Putamen (tissue), 1 donor: ENCODE measurements at regions not wholly inside any gene's neighbourhood (a gene's known extent, or its start where the extent isn't known, plus 50 kb on each side); places are given as distances from the start of the nearest gene placed in this dataset.

ENCODE experiments used
- DNase-seq: peaks from one replicate; pipeline ENCODE4 v3.0.0-alpha.2; 2016; ENCODE audit warnings: low spot score

DNA sequence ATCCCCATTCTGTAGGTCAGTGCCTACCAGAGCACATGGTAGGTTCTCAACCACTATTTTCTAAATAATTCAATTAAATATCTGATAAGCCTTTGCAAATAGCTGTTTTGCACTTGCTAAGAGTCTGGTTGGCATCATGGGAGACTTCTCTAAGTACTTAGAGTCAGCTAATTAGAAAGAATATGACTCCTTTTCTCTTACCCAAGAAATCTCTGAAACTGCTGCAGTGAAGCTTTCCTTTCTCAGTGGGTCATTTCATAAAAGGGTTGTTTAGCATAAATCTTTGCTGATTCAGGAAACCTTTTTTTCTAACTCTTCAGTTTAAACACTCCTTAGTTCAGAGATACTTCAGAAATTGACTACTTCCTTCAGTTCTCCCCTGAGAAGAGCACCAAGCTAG lies 438.9 kb downstream of the ADRA2A start:
- DNase-seq, result no peak

DNA sequence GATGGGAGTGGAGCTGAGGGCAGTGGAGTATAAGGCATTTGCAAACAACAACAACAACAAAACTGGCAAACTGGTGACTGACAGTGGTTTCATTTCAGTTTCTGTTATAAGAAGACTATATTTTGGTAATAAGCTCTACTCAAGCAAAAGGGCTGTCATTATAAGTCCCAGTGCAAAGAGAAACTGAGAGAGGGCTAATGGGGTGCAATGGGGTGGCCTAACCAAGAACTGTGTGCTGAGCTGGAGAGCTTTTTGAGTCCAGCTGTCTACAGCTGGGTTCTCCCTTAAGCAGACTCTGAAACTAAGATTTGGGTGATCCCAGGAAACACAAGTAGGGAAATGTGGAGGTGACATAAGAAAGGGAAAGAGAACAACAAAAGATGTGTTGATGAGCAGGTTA lies 439.3 kb downstream of the ADRA2A start:
- no peak for DNase-seq

DNA sequence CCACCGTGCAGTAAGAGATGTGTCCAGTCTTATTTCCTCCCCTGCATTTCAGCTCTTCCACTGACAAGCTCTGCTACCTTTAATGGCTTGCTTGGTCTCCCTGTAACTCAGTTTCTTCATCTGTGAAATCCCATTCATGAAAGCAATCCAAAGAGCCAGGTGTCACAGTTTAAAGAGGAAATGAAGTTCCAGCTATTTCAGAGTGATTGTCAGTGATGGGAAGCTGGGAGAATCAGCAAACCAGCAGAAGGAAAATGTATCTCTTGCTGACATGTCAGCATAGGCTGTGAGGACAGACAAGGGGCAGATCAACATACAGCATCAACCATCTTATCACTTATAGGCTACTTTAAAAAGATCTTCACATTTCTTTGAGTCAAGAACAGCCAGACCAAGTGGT lies 445.3 kb downstream of the ADRA2A start:
- DNase-seq, result no peak

DNA sequence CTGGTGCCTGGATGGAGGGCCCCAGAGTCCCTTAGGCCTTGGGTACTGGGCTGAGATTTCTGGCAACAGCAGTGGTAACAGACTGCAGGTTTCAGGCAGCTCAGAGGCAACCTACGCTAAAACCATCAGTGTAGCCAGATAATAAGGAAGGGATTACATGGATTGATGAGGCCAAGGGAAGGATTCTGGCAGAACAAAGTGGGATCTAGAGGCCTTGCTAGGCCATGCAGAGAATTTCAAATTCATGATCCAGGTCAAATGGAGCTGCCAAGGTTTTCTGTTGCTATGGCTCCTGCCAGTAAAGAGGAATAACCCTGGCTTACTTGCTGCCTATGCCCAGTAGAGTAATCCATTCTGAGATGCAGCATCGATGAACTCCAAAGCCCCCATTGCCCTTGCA lies 445.7 kb downstream of the ADRA2A start:
- DNase-seq, result no peak

DNA sequence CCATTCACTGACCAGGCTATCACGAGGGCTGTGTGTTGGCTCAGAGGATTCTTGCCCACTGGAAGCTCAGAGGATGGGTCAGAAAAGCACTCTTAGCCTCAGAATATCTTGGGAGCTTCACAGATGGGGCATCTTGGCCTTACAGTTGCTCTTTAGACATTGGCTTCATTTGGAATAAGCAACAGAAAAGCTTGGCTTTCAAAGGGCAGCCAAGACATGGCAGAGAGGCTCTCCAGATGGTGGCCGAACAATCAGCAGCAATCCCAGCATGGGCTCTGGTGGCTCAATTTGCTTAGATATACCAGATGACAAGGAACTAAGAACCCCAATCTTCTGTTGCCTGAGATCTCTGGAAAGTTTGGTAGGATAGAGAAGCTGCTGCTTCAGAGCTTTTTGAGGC lies 446.2 kb downstream of the ADRA2A start:
- no peak for DNase-seq

DNA sequence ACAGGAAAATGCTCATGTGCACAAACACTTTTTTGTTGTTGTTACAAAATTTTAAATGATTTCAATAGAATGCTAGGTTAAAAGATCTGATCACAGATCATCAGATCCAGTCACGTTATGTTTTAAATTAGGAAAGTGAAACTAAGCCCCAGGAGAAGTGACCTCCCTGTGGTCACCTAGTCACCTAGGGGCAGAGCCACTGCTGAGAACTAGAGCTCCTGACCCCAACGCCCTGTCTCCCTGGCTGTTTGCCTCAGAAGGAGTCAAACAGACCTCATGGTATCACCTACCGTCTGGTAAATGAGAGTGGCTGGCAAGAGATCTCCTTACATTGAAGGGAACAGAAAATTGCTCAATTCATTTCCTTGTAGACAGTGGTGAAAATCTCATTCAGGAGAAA lies 447.3 kb downstream of the ADRA2A start:
- no peak for DNase-seq

DNA sequence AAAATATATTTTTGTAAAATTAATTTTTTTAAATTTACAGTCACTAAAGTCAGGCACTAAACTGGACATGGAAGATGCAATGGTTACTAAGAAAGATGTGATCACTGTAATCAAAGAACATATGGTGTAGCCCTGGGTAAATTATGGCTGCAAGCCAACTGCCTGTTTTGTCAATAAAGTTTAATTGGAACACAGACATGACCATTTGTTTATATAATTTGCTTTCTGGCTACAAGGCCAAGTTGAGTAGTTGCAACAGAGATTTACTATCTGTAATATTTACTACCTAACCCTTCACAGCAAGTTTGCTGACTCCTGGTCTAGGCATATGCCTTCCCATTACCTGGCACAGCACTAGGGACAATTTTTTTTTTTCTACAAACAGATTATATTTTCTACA lies 448.9 kb downstream of the ADRA2A start:
- no peak for DNase-seq

DNA sequence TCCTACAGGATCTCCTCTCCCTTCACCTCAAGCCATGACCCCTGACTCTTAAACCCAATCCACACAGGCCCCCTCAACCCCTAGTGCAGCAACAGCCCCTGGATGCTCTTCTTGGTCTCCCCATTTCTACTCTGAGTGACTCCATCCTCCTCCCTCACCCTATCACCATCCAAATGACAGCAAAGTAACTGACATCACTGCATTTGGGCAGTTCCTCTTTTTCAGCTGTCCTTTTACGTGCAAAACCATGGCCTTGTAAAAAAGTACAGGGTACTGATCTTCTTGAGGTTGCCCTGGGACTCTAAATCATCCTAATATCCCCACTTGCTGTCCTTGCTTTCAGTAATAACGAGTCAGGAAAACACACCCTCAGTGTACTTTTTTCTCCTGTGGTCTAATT lies 454.9 kb downstream of the ADRA2A start:
- DNase-seq, result no peak

DNA sequence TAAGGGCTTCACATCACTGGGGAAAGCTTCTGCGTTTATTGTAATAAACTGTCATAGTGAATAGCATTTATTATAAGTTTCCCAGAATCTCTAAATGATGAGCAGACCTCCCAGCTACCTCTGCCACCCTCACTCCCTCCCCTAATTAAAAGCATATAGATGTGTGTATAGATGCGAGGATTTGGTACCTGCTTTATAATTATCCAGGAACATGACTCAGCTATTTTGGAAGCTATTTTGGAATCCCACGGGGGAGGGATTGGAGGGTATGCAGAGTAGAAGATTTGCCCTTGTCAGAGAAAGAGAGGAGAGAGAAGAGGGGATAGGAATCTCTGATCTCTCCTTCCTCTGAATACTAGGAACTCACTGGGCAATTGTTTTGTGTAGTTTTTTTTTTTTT lies 455.3 kb downstream of the ADRA2A start:
- DNase-seq, result no peak

DNA sequence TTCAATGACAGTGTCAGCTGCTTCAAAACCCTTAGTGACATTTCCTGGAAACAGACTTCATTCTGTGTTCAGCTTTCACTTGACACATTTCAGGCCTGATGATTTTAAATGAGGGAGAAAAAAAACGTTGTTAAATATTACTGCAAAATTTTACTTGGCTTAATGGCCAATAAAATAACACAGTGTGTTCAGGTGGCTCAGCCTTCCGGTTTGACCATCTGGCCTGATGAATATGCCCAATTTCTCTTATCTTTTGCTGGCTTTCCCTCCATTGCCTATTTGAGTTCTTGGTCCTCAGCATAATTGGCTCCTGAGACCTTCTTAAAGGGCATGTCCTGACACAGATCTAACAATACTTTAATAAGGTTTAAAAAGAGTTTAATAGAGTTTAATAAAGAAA lies 462.4 kb downstream of the ADRA2A start:
- no peak for DNase-seq

DNA sequence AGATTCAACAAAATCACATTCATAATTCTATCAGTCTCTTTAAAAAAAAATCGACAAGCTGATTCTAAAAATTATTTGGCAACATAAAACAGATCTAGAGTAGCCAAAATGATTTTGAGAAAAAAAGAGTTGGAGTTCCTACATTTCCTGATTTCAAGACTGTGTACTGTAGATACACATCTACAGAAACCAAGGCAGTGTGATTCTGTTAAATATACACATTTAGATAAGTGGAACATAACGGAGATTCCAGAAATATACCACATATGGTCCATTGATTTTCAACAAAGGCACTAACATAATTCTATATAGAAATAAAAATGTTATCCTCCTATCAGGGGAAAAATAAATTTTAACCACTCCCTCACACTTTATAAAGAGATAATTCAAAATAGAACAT lies 467.0 kb downstream of the ADRA2A start:
- DNase-seq, result no peak

DNA sequence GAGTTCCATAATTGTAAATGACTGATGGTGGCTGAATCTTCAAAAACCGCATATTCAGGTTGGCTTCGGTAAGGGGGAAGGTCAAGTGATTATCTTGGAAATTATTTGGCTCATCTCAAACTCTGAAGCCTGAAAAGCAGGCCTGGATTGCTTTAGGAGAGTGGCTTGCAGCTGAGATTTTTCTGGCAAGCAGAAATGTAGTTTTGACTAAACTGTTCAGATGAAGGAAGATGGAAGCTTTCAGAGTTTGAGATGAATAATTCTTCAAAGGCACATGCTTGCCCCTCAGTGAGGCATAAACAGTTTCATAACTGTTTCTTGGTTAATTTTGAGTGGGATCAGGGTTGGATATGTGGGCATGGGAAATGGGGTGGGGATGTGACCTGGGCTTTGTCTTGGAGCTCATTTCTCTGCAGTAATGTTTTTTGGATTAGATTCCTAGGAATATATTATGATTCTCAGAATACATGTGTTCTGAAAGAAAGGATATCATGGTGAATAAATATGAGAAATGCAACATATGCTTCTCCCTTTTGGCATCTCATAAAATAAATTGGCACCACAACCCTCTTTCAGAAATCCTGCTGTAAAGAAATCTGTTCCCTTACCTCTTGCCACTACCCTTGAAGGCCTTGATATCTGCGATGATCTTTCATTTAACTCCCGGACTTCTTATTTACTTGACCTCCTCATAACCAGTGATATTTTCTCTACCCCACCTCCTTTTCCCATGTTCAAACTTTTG lies 469.2 kb downstream of the ADRA2A start:
- no peak for DNase-seq

DNA sequence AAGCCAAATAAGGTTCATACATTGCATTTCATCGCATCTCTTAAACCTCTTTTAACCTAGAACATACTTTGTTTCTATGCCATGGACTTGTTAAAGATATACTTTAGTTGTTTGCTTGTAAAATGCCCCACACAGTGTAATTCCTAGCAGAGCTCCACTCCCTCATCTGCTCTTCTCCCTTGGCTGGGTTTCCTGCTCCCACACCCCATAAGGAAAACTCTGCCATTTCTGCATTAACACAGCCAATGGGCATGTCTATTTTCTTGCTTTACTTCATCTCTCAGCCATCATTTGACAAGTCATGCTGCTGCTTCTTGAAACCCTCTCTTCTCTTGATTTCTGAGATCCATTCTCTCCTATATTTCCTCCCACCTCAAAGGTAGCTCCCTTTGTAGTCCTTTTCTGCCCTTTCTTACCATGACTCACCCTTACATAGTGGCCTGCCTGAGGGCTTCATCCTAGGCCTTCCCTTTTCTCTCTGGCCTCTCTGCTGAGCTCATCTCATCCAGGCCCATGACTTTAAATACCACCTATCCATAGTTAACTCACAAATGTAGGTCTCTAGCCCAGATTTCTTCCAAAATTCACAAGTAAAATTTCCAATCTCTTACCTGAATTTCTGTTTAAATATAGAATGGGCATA lies 471.4 kb downstream of the ADRA2A start:
- no peak for DNase-seq

DNA sequence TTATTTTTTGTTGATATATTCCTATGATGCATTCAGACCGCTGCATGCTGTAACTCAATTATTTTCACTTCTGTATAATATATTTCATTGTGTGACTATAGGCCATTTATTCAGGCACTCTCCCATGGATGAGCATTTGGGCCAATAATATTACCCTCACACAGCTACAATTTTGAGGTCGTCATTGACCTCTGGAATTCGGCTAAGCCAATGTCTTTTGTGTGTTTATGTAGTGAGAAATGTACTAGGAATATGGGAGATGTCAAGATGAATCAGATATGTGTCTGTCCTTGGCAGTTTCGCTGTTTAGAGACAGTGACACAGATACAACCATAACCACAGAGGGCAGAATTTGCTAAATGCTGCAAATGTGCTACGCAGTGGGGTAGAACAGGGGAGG lies 474.2 kb downstream of the ADRA2A start:
- DNase-seq, result no peak

DNA sequence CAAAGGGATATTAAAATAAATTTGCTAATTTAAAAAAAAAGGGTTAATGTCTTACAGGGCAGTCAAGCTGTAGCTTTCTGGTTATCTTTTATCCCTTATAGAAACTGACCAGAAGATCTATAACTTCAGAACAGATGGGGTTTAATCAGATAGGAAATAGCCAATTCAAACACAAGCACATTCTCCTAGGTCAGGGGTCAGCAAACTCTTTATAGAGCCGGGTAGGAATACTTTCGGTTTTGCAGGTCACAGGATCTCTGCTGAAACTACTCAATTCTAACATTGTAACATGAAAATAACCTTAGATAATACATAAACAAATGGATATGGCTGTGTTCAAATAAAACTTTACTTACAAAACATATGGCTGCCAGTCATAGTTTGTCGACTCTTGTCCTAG lies 479.8 kb downstream of the ADRA2A start:
- DNase-seq, result no peak

DNA sequence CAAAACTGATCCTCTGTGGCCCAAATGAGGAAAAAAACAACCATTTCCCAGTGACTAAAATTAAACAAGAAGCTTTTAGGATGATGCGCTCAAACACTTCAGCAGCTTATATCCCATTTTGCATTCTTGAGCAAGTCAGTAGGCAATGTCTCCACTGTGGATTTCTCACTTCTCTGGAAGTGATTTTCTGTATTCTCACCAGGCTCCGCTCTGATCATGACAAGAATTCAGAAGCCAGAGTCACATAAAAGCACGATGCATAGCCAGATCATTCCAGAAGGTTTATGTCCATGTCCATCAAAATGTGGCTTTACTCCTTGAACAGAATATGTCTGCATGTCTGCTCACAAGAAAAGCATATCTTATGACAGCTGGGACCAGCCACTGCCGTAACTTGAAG lies 481.4 kb downstream of the ADRA2A start:
- DNase-seq, result no peak

DNA sequence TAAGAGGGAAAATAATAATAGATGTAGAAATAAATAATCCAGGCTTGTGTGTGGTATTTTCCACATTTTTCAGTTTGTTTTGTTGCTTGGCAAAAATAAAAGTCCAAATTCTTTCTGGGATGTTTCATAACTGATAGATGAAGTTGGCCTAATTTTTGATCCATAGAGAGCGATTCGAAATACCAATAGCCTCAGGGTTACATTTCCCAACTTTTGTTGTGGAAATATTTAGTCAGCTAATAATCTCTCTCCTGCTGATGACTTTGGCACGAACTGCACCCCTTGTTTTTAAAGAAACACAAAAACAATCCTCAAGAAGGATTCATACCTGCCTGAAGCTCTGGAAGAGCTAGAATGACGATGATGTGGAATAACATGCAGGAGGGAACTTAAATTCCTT lies 483.2 kb downstream of the ADRA2A start:
- no peak for DNase-seq

DNA sequence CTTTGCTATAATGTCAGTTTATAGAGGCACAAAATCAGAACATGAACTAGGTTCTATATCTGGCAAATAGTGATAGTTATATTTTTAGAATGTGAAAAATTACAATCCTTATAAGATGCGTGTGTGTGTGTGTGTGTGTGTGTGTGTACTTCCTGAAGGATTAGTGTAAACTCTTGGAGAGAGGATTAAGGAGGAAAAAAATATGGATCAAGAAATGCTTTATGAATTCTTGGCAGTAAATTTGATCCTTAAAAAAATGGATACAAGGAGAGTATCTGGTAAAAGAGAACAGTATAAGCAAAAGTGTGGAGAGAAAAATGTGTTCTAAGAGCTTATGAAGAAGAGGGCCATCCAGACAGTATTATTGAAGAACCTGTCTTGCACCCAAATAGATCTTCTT lies 484.3 kb downstream of the ADRA2A start:
- no peak for DNase-seq

DNA sequence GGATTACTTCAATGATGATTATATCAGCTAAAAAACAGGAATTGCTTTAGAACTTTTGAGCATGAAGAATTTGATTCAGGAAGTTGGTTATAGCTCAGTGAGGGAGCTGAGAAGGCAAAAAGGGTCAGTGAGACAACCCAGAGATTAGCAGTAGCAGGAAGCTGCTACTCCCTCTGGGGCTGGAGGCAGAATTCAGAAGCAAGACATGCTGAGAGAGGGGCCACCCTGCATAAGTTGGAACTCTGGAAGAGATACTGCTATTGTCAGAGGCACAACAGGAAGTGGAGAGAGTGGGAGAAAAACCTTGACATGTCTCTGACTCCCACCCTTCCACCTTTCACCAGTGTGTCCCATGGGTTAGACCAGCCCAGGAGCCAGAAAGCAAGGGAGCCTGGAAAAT lies 488.7 kb downstream of the ADRA2A start:
- no peak for DNase-seq

DNA sequence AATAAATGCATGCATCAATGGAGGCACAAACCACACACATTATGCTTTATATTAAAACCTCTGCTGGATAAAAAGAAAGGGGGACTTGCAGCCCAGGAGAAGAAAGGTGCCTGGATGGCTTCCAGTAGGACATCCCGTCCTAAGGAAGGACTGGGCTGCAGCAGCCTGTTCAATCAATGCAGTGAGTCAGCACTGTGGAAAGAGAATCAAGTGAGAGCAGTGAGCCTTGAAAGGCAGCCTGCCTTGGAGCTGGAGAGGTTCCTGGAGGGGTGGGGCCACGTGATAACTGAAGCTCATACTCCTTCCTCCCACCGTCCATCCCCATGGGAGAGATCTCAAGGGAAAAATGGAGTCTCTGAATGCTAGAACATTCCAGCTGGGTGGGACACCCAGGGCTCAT lies 501.2 kb downstream of the ADRA2A start:
- DNase-seq, result no peak

DNA sequence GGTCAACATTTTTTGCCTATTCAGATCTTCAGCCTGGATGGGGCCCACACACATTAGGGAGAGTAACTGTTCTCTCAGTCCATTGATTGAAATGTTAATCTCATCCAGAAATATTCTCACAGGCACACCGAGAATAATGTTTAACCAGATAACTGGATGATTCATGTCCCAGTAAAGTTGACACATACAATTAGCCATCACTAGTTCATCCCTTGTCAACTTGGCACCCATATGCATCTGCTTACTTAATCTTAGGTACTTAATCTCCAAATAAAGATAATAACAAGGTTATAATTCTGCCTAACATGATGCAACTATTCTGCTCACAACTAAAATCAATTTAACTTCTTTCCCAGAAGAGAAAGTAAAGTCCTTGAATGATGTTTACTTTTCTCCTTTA lies 502.6 kb downstream of the ADRA2A start:
- DNase-seq, result no peak

DNA sequence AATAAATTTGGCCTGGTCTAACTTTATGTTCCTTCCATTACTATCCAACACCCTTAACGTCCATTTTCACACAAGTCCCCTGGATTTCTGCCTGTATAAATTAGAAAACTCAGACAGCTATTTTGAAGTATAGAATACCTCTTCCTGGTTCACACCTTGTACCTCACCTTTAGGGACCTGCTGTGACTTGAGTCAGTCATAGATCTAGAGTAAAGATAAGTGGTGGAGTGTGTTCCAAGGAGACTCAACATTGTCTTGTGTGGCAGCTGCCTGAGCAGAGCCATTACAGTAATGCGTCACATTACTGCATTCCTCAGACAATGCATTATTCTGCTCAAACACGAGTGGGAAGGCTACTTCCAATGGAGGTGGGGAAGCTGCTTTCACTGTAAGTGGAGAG lies 513.9 kb downstream of the ADRA2A start:
- DNase-seq, result no peak

DNA sequence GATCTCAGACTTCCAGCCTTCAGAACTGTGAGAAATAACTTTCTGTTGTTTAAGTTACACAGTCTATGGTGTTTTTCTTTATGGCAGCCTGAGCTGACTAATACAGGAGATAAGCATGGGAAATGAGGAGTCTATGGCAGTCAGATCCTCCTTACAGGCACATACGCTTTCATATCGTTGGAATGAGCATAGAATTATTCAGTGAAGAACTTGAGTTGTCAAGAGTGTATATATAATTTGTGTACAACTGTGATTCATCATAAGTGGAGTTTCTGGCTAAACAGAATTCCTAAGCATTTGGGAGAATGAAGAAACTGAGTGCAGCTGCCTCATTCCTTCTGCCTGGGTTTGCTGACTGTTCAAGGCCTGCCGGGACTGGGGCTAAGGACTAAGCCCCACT lies 516.7 kb downstream of the ADRA2A start:
- DNase-seq, result no peak

DNA sequence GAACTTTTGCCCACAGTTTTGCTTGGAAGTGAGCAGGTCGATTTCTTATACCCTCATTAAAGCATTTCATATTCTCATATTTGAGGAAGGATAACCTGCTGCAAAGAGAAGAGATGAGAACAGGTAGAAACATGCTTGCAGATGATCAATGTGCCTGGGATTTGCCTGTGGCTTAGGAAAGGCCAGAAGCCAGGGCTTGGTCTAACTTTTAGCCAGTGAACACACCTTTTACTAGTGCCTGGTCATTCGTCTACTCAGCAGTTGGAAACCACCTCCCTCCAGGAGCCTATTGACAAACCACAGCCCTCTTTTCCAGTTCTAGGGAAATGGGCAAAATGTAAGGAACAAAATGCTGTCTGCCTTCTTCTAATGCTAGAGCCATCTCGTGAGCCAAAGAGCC lies 518.3 kb downstream of the ADRA2A start:
- DNase-seq, result no peak
